ENCODE measurements at regions not wholly inside any gene's neighbourhood (a gene's known extent, or its start where the extent isn't known, plus 50 kb on each side); places are given as distances from the start of the nearest gene placed in this dataset.

DNA sequence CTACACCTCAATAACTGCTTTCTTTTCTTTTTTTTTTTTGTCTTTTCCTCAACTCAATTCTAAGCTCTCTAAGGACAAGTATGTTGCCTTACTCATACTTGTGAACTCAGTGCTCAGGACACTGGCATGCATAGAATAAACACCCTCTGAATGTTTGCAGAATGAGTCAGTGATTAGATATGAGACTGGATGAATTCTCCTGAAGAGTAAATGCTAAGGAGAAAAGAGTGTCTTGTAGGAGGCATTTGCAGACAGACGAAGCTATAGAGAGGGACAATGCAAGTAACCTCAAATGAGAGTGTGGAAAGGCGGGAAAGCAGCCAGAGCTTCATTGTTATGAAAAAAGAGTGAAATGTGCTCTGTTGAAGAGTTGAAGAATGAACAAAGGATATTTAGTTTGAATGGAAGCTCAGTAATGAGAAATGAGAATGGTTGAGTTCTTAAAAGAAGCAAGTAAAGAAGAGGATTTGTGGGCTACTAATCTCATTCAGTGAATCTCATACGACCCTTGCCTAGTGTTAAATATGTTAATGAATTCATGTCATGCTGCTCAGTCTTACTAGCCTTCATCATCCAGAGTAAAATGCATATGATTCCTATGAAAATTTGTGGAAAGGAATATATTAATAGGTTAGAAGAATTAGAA, 166.1 kb upstream of the DPYD start:
- H3K4me2 ChIP-seq (ENCODE audit: unreplicated experiment): peak overlapping the region; percentile 26
- in situ Hi-C loops (cut with MboI): no loop called here
- H2AFZ ChIP-seq: 0 out of 2 replicates have a peak overlapping the region, but pooled peaks have one; percentile 24
- peaks cover 29% of the 10 kb centered on the region for H3K4me1 ChIP-seq (ENCODE audit: insufficient read depth)
- no peaks in the 10 kb centered on the region for H3K27me3 ChIP-seq (replicated peaks; ENCODE audit: insufficient read depth)
- H3F3A ChIP-seq (ENCODE audit: insufficient read depth): peaks cover 33% of the 10 kb centered on the region
- H3K27ac ChIP-seq: peak overlapping the region; percentile 84
- WGBS, 2 experiments (ENCODE audit: low coverage in 1 of 2, low lambda C conversion rate in 2 of 2, missing lambda C conversion rate in 2 of 2): 19 to 21% methylated on average over 3 of the region's 3 CpGs
- H3K9ac ChIP-seq: no peak overlapping the region
- H3K9me3 ChIP-seq (ENCODE audit: low read depth): no peaks in the 10 kb centered on the region
- TF ChIP-seq EZH2 (IDR thresholded peaks at IDR 0.05; ENCODE audit: insufficient read depth, poor library complexity, severe bottlenecking) (no peak), EZH2phosphoT487 (IDR thresholded peaks at IDR 0.05; ENCODE audit: insufficient read depth, low read depth) (no peak)
- H3K4me3 ChIP-seq: peak overlapping the region; percentile 11; the same call in 1 of the 2 replicates
- no peaks in the 10 kb centered on the region for H4K20me1 ChIP-seq (ENCODE audit: insufficient read depth)
- DNase-seq: peak; percentile 94
- no peaks in the 10 kb centered on the region for H3K79me2 ChIP-seq (ENCODE audit: insufficient read depth)
- H3K36me3 ChIP-seq (ENCODE audit: low read depth): no peaks in the 10 kb centered on the region
- no peaks in the 10 kb centered on the region for H3K9me2 ChIP-seq (ENCODE audit: insufficient read depth)

- Histone ChIP-seq H3K4me2 (ENCODE audit: unreplicated experiment) (no peak overlapping the region), H3K9me2 (ENCODE audit: insufficient read depth) (no peaks in the 10 kb centered on the region), H3K79me2 (ENCODE audit: insufficient read depth) (no peaks in the 10 kb centered on the region), H4K20me1 (ENCODE audit: insufficient read depth) (no peaks in the 10 kb centered on the region), H3K36me3 (ENCODE audit: low read depth) (no peaks in the 10 kb centered on the region), H3F3A (ENCODE audit: insufficient read depth) (peaks cover 33% of the 10 kb centered on the region), H2AFZ (no peak overlapping the region), H3K27ac (peak overlapping the region; percentile 84), H3K27me3 (replicated peaks; ENCODE audit: insufficient read depth) (no peaks in the 10 kb centered on the region), H3K4me1 (ENCODE audit: insufficient read depth) (peaks cover 29% of the 10 kb centered on the region), H3K4me3 (no peak overlapping the region), H3K9ac (peak overlapping the region; percentile 15; the same call in 1 of the 2 replicates), H3K9me3 (ENCODE audit: low read depth) (no peaks in the 10 kb centered on the region)
- DNase-seq: peak; percentile 80
- whole genome bisulfite sequencing, 2 experiments (ENCODE audit: low coverage in 1 of 2, low lambda C conversion rate in 2 of 2, missing lambda C conversion rate in 2 of 2): 10 to 17% methylated on average over 1 of the region's 1 CpG
- TF ChIP-seq EZH2 (IDR thresholded peaks at IDR 0.05; ENCODE audit: insufficient read depth, poor library complexity, severe bottlenecking): no peak
- TF ChIP-seq EZH2phosphoT487 (IDR thresholded peaks at IDR 0.05; ENCODE audit: insufficient read depth, low read depth): no peak
- in situ Hi-C loops (cut with MboI): no loop called here
These were observed 165.3 kb upstream of the DPYD start for GRCh38 chr1:98086156-98086555.

DNA sequence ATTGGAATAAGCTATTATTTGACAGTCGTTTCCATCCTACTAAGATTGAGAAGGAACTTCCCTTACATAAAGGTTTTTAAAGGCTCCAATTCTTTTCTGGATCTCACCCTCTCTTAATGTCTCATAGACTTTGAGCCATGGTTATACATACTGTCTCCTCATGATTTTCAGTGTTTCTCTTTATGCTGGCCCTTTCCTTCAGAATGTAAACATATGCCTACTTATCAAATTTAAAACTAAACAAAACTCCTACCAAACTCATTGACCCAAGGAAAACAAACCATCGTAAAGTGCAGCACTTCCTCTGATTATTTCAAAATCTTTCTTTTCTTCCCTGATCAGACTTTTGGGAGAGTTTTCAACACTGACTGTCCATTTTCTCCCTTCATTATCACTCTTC, 163.4 kb upstream of the DPYD start:
- Histone ChIP-seq H3K4me3 (no peak overlapping the region), H3F3A (ENCODE audit: insufficient read depth) (peaks cover 29% of the 10 kb centered on the region), H3K36me3 (ENCODE audit: low read depth) (no peaks in the 10 kb centered on the region), H3K4me1 (ENCODE audit: insufficient read depth) (peaks cover 24% of the 10 kb centered on the region), H2AFZ (no peak overlapping the region), H3K4me2 (ENCODE audit: unreplicated experiment) (no peak overlapping the region), H4K20me1 (ENCODE audit: insufficient read depth) (no peaks in the 10 kb centered on the region), H3K9me2 (ENCODE audit: insufficient read depth) (no peaks in the 10 kb centered on the region), H3K79me2 (ENCODE audit: insufficient read depth) (no peaks in the 10 kb centered on the region), H3K9me3 (ENCODE audit: low read depth) (no peaks in the 10 kb centered on the region), H3K27ac (no peak overlapping the region), H3K27me3 (replicated peaks; ENCODE audit: insufficient read depth) (no peaks in the 10 kb centered on the region), H3K9ac (no peak overlapping the region)
- DNase-seq: no peak
- in situ Hi-C loops (cut with MboI): no loop called here
- 86 to 93% methylated on average over 2 of the region's 2 CpGs for WGBS, 2 experiments (ENCODE audit: low coverage in 1 of 2, low lambda C conversion rate in 2 of 2, missing lambda C conversion rate in 2 of 2)
- no peak for TF ChIP-seq EZH2phosphoT487 (IDR thresholded peaks at IDR 0.05; ENCODE audit: insufficient read depth, low read depth)
- TF ChIP-seq EZH2 (IDR thresholded peaks at IDR 0.05; ENCODE audit: insufficient read depth, poor library complexity, severe bottlenecking): no peak

DNA sequence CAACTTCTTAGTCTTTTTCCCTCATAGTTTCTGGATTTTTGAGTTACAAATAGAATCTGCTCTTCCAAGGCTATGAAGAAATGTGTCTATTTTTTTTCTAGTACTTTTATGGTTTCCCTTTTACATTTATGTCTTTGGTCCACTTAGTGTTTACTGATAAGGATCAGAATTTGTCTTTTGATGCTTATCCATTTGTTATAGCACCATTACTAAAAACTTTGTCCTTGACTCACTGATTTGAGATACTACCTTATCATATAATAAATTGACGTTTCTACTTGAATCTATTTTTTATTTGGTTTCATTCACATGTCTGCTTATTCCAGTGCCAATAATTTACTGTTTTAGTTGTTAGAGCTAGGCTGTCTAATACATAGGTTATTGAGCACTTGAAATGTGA, 161.1 kb upstream of the DPYD start:
- no peaks in the 10 kb centered on the region for H3K27me3 ChIP-seq (replicated peaks; ENCODE audit: insufficient read depth)
- no peaks in the 10 kb centered on the region for H3K36me3 ChIP-seq (ENCODE audit: low read depth)
- H3K9me2 ChIP-seq (ENCODE audit: insufficient read depth): no peaks in the 10 kb centered on the region
- no peak overlapping the region for H2AFZ ChIP-seq
- no peak overlapping the region for H3K4me3 ChIP-seq
- no peaks in the 10 kb centered on the region for H4K20me1 ChIP-seq (ENCODE audit: insufficient read depth)
- no peaks in the 10 kb centered on the region for H3K79me2 ChIP-seq (ENCODE audit: insufficient read depth)
- peaks cover 34% of the 10 kb centered on the region for H3K4me1 ChIP-seq (ENCODE audit: insufficient read depth)
- no peak for DNase-seq
- WGBS, 2 experiments (ENCODE audit: low coverage in 1 of 2, low lambda C conversion rate in 2 of 2, missing lambda C conversion rate in 2 of 2): 88 to 96% methylated on average over 1 of the region's 1 CpG
- H3K27ac ChIP-seq: no peak overlapping the region
- H3F3A ChIP-seq (ENCODE audit: insufficient read depth): peaks cover 23% of the 10 kb centered on the region
- no peak overlapping the region for H3K4me2 ChIP-seq (ENCODE audit: unreplicated experiment)
- no peak overlapping the region for H3K9ac ChIP-seq
- in situ Hi-C loops (cut with MboI): no loop called here
- no peaks in the 10 kb centered on the region for H3K9me3 ChIP-seq (ENCODE audit: low read depth)
- TF ChIP-seq EZH2phosphoT487 (IDR thresholded peaks at IDR 0.05; ENCODE audit: insufficient read depth, low read depth): no peak
- no peak for TF ChIP-seq EZH2 (IDR thresholded peaks at IDR 0.05; ENCODE audit: insufficient read depth, poor library complexity, severe bottlenecking)
